ENCODE measurements at regions not wholly inside any gene's neighbourhood (a gene's known extent, or its start where the extent isn't known, plus 50 kb on each side); places are given as distances from the start of the nearest gene placed in this dataset.
"Not testable (repeated sequence)": the region's sequence is repeated elsewhere in the genome, so short reads cannot be mapped to it uniquely, and the experiment has no call there.

- DNase-seq (ENCODE audit: low read depth, low spot score): no peak
- H3K4me3 ChIP-seq (ENCODE audit: low read depth, low read length): no peak overlapping the region
- TF ChIP-seq, protein P1, sequence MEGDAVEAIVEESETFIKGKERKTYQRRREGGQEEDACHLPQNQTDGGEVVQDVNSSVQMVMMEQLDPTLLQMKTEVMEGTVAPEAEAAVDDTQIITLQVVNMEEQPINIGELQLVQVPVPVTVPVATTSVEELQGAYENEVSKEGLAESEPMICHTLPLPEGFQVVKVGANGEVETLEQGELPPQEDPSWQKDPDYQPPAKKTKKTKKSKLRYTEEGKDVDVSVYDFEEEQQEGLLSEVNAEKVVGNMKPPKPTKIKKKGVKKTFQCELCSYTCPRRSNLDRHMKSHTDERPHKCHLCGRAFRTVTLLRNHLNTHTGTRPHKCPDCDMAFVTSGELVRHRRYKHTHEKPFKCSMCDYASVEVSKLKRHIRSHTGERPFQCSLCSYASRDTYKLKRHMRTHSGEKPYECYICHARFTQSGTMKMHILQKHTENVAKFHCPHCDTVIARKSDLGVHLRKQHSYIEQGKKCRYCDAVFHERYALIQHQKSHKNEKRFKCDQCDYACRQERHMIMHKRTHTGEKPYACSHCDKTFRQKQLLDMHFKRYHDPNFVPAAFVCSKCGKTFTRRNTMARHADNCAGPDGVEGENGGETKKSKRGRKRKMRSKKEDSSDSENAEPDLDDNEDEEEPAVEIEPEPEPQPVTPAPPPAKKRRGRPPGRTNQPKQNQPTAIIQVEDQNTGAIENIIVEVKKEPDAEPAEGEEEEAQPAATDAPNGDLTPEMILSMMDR (IDR thresholded peaks at IDR 0.05; ENCODE audit: low read depth, low read length): no peak
- in situ Hi-C loops (cut with HindIII; ENCODE audit: low sequenced_read_pairs): no loop called here
These were observed 108.5 kb upstream of the NLGN1 start for GRCh38 chr3:173289072-173289471.

- DNase-seq (ENCODE audit: low read depth, low spot score): no peak
- TF ChIP-seq, protein P1 (IDR thresholded peaks at IDR 0.05; ENCODE audit: low read depth, low read length): no peak
- H3K4me3 ChIP-seq (ENCODE audit: low read depth, low read length): no peak overlapping the region
- in situ Hi-C loops (cut with HindIII; ENCODE audit: low sequenced_read_pairs): no loop called here
These were observed 110.2 kb upstream of the NLGN1 start for GRCh38 chr3:173287361-173287760.

DNA sequence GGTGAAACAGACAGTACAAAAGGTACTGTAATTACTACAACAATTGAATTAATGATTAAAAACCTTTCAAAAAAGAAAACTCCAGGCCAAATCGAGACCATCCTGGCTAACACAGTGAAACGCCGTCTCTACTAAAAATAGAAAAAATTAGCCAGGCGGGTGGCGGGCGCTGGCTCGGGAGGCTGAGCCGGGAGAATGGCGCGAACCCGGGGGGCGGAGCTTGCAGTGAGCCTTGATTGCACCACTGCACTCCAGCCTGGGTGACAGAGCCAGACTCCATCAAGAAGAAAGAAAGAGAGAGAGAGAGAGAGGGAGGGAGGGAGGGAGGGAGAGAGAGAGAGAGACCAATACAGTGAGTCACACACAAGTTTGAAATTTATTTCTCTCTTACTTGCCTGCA, 111.0 kb upstream of the NLGN1 start:
- DNase-seq (ENCODE audit: low read depth, low spot score); H3K4me3 ChIP-seq (ENCODE audit: low read depth, low read length); in situ Hi-C loops (cut with HindIII; ENCODE audit: low sequenced_read_pairs): not testable (repeated sequence)

GRCh38 chr3:173284301-173284700, 113.2 kb upstream of the NLGN1 start:
- DNase-seq (ENCODE audit: low read depth, low spot score): no peak
- TF ChIP-seq, protein P1 (IDR thresholded peaks at IDR 0.05; ENCODE audit: low read depth, low read length): no peak
- in situ Hi-C loops (cut with HindIII; ENCODE audit: low sequenced_read_pairs): no loop called here
- H3K4me3 ChIP-seq (ENCODE audit: low read depth, low read length): no peak overlapping the region

- no peak for DNase-seq (ENCODE audit: low read depth, low spot score)
- in situ Hi-C loops (cut with HindIII; ENCODE audit: low sequenced_read_pairs): no loop called here
- TF ChIP-seq, protein P1 (IDR thresholded peaks at IDR 0.05; ENCODE audit: low read depth, low read length): no peak
- H3K4me3 ChIP-seq (ENCODE audit: low read depth, low read length): no peak overlapping the region
These were observed 121.8 kb upstream of the NLGN1 start for GRCh38 chr3:173275740-173276139.

DNA sequence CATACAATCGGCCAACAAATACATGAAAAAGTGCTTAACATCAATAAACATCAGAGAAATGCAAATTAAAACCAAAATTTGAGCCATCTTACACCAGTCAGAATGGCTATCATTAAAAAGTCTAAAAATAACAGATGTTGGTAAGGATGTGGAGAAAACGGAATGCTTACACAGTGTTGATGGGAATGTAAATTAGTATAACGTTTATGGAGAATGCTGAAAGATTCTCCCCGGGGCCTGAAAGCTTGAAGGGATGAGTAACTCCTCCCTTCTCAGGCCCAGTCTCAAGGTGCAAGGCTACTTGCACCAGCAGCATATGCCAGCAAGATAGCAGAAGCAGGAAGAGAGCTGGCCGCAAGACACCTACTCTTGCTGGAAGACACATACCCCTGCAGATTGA, 123.7 kb upstream of the NLGN1 start:
- no peak overlapping the region for H3K4me3 ChIP-seq (ENCODE audit: low read depth, low read length)
- no peak for DNase-seq (ENCODE audit: low read depth, low spot score)
- TF ChIP-seq, protein P1 (IDR thresholded peaks at IDR 0.05; ENCODE audit: low read depth, low read length): no peak
- in situ Hi-C loops (cut with HindIII; ENCODE audit: low sequenced_read_pairs): no loop called here

DNA sequence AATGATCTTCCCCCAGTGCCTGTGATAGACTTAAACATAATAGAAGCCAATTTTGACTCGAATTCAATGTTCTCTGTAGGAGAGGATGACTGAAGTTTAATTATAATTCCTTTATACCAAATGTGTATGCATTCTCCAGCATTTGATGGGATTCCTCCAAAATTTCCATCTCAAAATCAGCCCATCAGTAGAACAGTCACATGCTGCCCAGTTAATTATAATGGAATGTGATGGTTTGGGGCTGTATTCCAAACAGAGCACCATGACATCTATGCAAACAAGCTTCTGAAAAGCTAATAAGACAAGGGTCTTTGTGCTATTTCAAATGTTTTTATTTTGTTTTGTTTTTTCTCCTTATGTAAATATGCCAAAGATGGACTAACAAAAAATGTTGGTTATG, 127.7 kb upstream of the SPATA16 start:
- in situ Hi-C loops (cut with HindIII; ENCODE audit: low sequenced_read_pairs): no loop called here
- no peak for DNase-seq (ENCODE audit: low read depth, low spot score)

More for the DNA sequence above, 127.7 kb upstream of the SPATA16 start:
- H3K4me3 ChIP-seq (ENCODE audit: low read depth, low read length): no peak overlapping the region
- TF ChIP-seq, protein P1 (IDR thresholded peaks at IDR 0.05; ENCODE audit: low read depth, low read length): no peak

All from astrocyte of the spinal cord (primary cell).